ENCODE measurements at regions not wholly inside any gene's neighbourhood (a gene's known extent, or its start where the extent isn't known, plus 50 kb on each side); places are given as distances from the start of the nearest gene placed in this dataset.

- TF ChIP-seq CTCF (IDR thresholded peaks at IDR 0.05) (no peak), POLR2A (IDR thresholded peaks at IDR 0.05) (no peak)
Measured at GRCh38 chr6:147081076-147081609, 123.1 kb upstream of the STXBP5 start.

Measured in esophagus squamous epithelium (tissue), 4 donors.